ENCODE measurements at regions not wholly inside any gene's neighbourhood (a gene's known extent, or its start where the extent isn't known, plus 50 kb on each side); places are given as distances from the start of the nearest gene placed in this dataset.

- no peak for TF ChIP-seq POLR2A (IDR thresholded peaks at IDR 0.05; ENCODE audit: low read length)
- no peak for TF ChIP-seq GATA1 (IDR thresholded peaks at IDR 0.05; ENCODE audit: low read depth, low read length)
These were observed 548.0 kb upstream of the IGFBP7 start for GRCh38 chr4:57658188-57658587.
